K562 (cell line): ENCODE measurements at regions not wholly inside any gene's neighbourhood (a gene's known extent, or its start where the extent isn't known, plus 50 kb on each side); places are given as distances from the start of the nearest gene placed in this dataset.

Experiments used
- BCLAF1 ChIP-seq, 2 experiments: fragments of 450-650 bp in 1 of 2; IDR thresholded peaks; 2 replicates each; pipeline ENCODE4 v1.6.1; 2011 to 2017; ENCODE audit warnings: low read depth in 2 of 2, antibody characterized with exemption in 1 of 2, borderline replicate concordance in 1 of 2, low read length in 1 of 2, mild to moderate bottlenecking in 1 of 2, mixed read lengths in 1 of 2; ENCODE audit not compliant: control insufficient read depth in 1 of 2
- CBX3 ChIP-seq, 2 experiments: IDR thresholded peaks; 1 replicate in 1 of 2; 2 replicates in 1 of 2; pipeline ENCODE4 v1.6.1; 2012; ENCODE audit warnings: inconsistent platforms in 2 of 2, low read length in 2 of 2, borderline replicate concordance in 1 of 2, control low read depth in 1 of 2
- CHD1 ChIP-seq: fragments of 200-600 bp; sonication (generic); IDR thresholded peaks from one replicate; pipeline ENCODE4 v1.6.1; 2012; ENCODE audit warnings: mild to moderate bottlenecking, moderate library complexity, low read length, inconsistent platforms
- E2F4 ChIP-seq: sonication (generic); formaldehyde crosslinking; IDR thresholded peaks from 2 replicates; pipeline ENCODE4 v1.8.0; 2022; ENCODE audit warnings: mild to moderate bottlenecking, low read depth, missing genetic modification reagents
- GTF2E2 ChIP-seq: fragments of 200-800 bp; sonication (Bioruptor generic); IDR thresholded peaks from 2 replicates; pipeline ENCODE4 v1.6.1; 2016; ENCODE audit warnings: missing genetic modification characterization, missing compliant biosample characterization
- HBP1 ChIP-seq: fragments of 450-650 bp; formaldehyde crosslinking; IDR thresholded peaks from 2 replicates; pipeline ENCODE4 v1.4.0; 2022; ENCODE audit warnings: missing genetic modification characterization
- KAT7 ChIP-seq: sonication (generic); formaldehyde crosslinking; IDR thresholded peaks from 2 replicates; pipeline ENCODE4 v1.8.0; 2022; ENCODE audit warnings: missing genetic modification reagents, mild to moderate bottlenecking, borderline replicate concordance
- KDM5B ChIP-seq: fragments of 200-600 bp; sonication (generic); IDR thresholded peaks from 2 replicates; pipeline ENCODE4 v1.6.1; 2012; ENCODE audit warnings: low read depth, mild to moderate bottlenecking, moderate library complexity, low read length, control low read depth, inconsistent platforms; ENCODE audit not compliant: insufficient replicate concordance
- KLF1 ChIP-seq: fragments of 450-650 bp; IDR thresholded peaks from 2 replicates; pipeline ENCODE4 v1.6.1; 2016; ENCODE audit warnings: missing genetic modification characterization, missing compliant biosample characterization
- MEF2A ChIP-seq: IDR thresholded peaks from 2 replicates; pipeline ENCODE4 v1.6.1; 2011; ENCODE audit warnings: low read depth, mild to moderate bottlenecking, low read length, moderate library complexity; ENCODE audit not compliant: control insufficient read depth
- NELFE ChIP-seq: IDR thresholded peaks from 2 replicates; pipeline ENCODE4 v1.6.1; 2011; ENCODE audit warnings: mild to moderate bottlenecking; ENCODE audit not compliant: insufficient read depth, insufficient read length
- NFIC ChIP-seq: fragments of 450-650 bp; IDR thresholded peaks from 2 replicates; pipeline ENCODE4 v1.6.1; 2017; ENCODE audit warnings: mild to moderate bottlenecking, inconsistent platforms
- SRF ChIP-seq, 2 experiments: fragments of 250-450, 450-650 bp in 1 of 2; sonication (Bioruptor Pico) in 1 of 2; sonication (generic) in 1 of 2; formaldehyde crosslinking; IDR thresholded peaks; 2 replicates each; pipeline versions ENCODE4 v1.5.0 to v1.5.1; 2020 to 2022; ENCODE audit warnings: mild to moderate bottlenecking in 1 of 2, missing genetic modification reagents in 1 of 2
- TEAD1 ChIP-seq, 2 experiments: fragments of 450-650 bp in 1 of 2; sonication (generic) in 1 of 2; formaldehyde crosslinking; IDR thresholded peaks; 2 replicates each; pipeline versions ENCODE4 v1.4.0 to v1.8.0; 2020 to 2022; ENCODE audit warnings: mild to moderate bottlenecking in 2 of 2, missing genetic modification reagents in 1 of 2
- ZBTB49 ChIP-seq: sonication (generic); formaldehyde crosslinking; IDR thresholded peaks from 2 replicates; pipeline ENCODE4 v1.8.0; 2022; ENCODE audit warnings: missing genetic modification reagents, mild to moderate bottlenecking, borderline replicate concordance
- ZFPM2 ChIP-seq: fragments of 250-450 bp; sonication (Bioruptor Pico); IDR thresholded peaks from 2 replicates; pipeline ENCODE4 v1.5.1; 2022; ENCODE audit warnings: mild to moderate bottlenecking
- ZNF232 ChIP-seq: sonication (generic); formaldehyde crosslinking; IDR thresholded peaks from 2 replicates; pipeline ENCODE4 v1.8.0; 2022; ENCODE audit warnings: mild to moderate bottlenecking, missing genetic modification reagents
- ZNF316 ChIP-seq: fragments of 450-650 bp; IDR thresholded peaks from 2 replicates; pipeline ENCODE4 v1.6.1; 2016
- ZNF589 ChIP-seq: fragments of 200-800 bp; sonication (Bioruptor generic); IDR thresholded peaks from 2 replicates; pipeline ENCODE4 v1.6.1; 2016; ENCODE audit warnings: low read depth, missing genetic modification characterization, missing compliant biosample characterization

- peak in 1 of 2 experiments; percentile 78; a peak in 1 of 3 replicates for TF ChIP-seq CBX3 (IDR thresholded peaks at IDR 0.05; ENCODE audit: borderline replicate concordance in 1 of 2, low read length in 2 of 2)
- TF ChIP-seq KAT7 (CRISPR knock-in tag), result no peak
- peak; percentile 70 to 81; a peak in 3 of 4 replicates for TF ChIP-seq TEAD1 (CRISPR knock-in tag; IDR thresholded peaks at IDR 0.05)
- peak; percentile 100 for TF ChIP-seq ZNF316
- peak; percentile 90; the same call in 1 of the 2 replicates for TF ChIP-seq ZNF589 (CRISPR knock-in tag)
- peak in 1 of 2 experiments; percentile 80; a peak in 1 of 4 replicates for TF ChIP-seq SRF (CRISPR knock-in tag; IDR thresholded peaks at IDR 0.05)
- no peak for TF ChIP-seq BCLAF1 (IDR thresholded peaks at IDR 0.05; ENCODE audit: borderline replicate concordance in 1 of 2, control insufficient read depth in 1 of 2, low read depth in 2 of 2, low read length in 1 of 2)
- no peak for TF ChIP-seq MEF2A
- TF ChIP-seq E2F4 (CRISPR knock-in tag), result no peak
- no peak for TF ChIP-seq GTF2E2
- TF ChIP-seq NFIC, result no peak
- TF ChIP-seq KDM5B, result peak; percentile 35
- no peak for TF ChIP-seq NELFE
- no peak for TF ChIP-seq CHD1
- no peak for TF ChIP-seq ZFPM2 (CRISPR knock-in tag)
- TF ChIP-seq KLF1 (tag), result no peak
- no peak for TF ChIP-seq ZNF232
- TF ChIP-seq HBP1, result 0 out of 2 replicates have a peak, but pooled peaks have one; percentile 41
- TF ChIP-seq ZBTB49 (CRISPR knock-in tag), result no peak
These were observed 185.0 kb downstream of the ANAPC1 start (continued) for GRCh38 chr2:111698743-111699554.
